BLaER1 (cell line): ENCODE measurements at regions not wholly inside any gene's neighbourhood (a gene's known extent, or its start where the extent isn't known, plus 50 kb on each side); places are given as distances from the start of the nearest gene placed in this dataset.
"Not testable (repeated sequence)": the region's sequence is repeated elsewhere in the genome, so short reads cannot be mapped to it uniquely, and the experiment has no call there.

ENCODE experiments used
- H3K27ac ChIP-seq: shearing (Covaris generic); formaldehyde crosslinking; 2 replicates; pipeline ENCODE4 v1.8.1; 2022
- H3K27me3 ChIP-seq: shearing (Covaris generic); formaldehyde crosslinking; 2 replicates; pipeline ENCODE4 v1.8.1; 2022
- H3K36me3 ChIP-seq: shearing (Covaris generic); formaldehyde crosslinking; 2 replicates; pipeline ENCODE4 v1.8.1; 2022
- H3K4me1 ChIP-seq: shearing (Covaris generic); formaldehyde crosslinking; 2 replicates; pipeline ENCODE4 v1.8.1; 2022
- H3K4me2 ChIP-seq: shearing (Covaris generic); formaldehyde crosslinking; 2 replicates; pipeline ENCODE4 v1.8.1; 2022
- H3K4me3 ChIP-seq: shearing (Covaris generic); formaldehyde crosslinking; 2 replicates; pipeline ENCODE4 v1.8.1; 2022
- H3K9ac ChIP-seq: shearing (Covaris generic); formaldehyde crosslinking; 2 replicates; pipeline ENCODE4 v1.8.1; 2022
- H3K9me3 ChIP-seq: shearing (Covaris generic); formaldehyde crosslinking; 2 replicates; pipeline ENCODE4 v1.8.1; 2022
- H4K20me1 ChIP-seq: shearing (Covaris generic); formaldehyde crosslinking; 2 replicates; pipeline ENCODE4 v1.8.1; 2022
- Cebpa-rat ChIP-seq: shearing (Covaris generic); IDR thresholded peaks from 2 replicates; pipeline ENCODE4 v1.8.1; 2022

GRCh38 chr3:181912384-181912783 is 200.7 kb downstream of the SOX2 start:
- Histone ChIP-seq H4K20me1 (no peaks in the 10 kb centered on the region), H3K4me3 (no peak overlapping the region), H3K27me3 (no peaks in the 10 kb centered on the region), H3K9ac (no peak overlapping the region), H3K36me3 (no peaks in the 10 kb centered on the region), H3K4me2 (no peak overlapping the region), H3K9me3 (no peaks in the 10 kb centered on the region), H3K4me1 (no peaks in the 10 kb centered on the region), H3K27ac (no peak overlapping the region)
- no peak for TF ChIP-seq Cebpa-rat

- Histone ChIP-seq H3K4me2 (no peak overlapping the region), H3K36me3 (no peaks in the 10 kb centered on the region), H3K27me3 (no peaks in the 10 kb centered on the region), H4K20me1 (no peaks in the 10 kb centered on the region), H3K9ac (no peak overlapping the region), H3K4me1 (no peaks in the 10 kb centered on the region), H3K27ac (no peak overlapping the region), H3K4me3 (no peak overlapping the region), H3K9me3 (no peaks in the 10 kb centered on the region)
- TF ChIP-seq Cebpa-rat = no peak
Measured at GRCh38 chr3:181913254-181913653, 201.5 kb downstream of the SOX2 start.

GRCh38 chr3:181915551-181915950 is 203.8 kb downstream of the SOX2 start:
- no peak overlapping the region for H3K27ac ChIP-seq
- peaks cover 6% of the 10 kb centered on the region; the same call in 1 of the 2 replicates for H3K4me1 ChIP-seq
- no peak overlapping the region for H3K4me2 ChIP-seq

GRCh38 chr3:181916013-181916412 is 204.3 kb downstream of the SOX2 start:
- Histone ChIP-seq H3K9me3 (no peaks in the 10 kb centered on the region), H3K27me3 (no peaks in the 10 kb centered on the region), H3K4me1 (peaks cover 7% of the 10 kb centered on the region; the same call in 1 of the 2 replicates), H3K36me3 (no peaks in the 10 kb centered on the region), H4K20me1 (no peaks in the 10 kb centered on the region), H3K9ac (no peak overlapping the region), H3K4me3 (no peak overlapping the region), H3K4me2 (no peak overlapping the region), H3K27ac (no peak overlapping the region)
- no peak for TF ChIP-seq Cebpa-rat

More at GRCh38 chr3:181915551-181915950, 203.8 kb downstream of the SOX2 start:
- Histone ChIP-seq H3K9me3 (no peaks in the 10 kb centered on the region), H3K36me3 (no peaks in the 10 kb centered on the region), H3K9ac (no peak overlapping the region), H3K4me3 (no peak overlapping the region), H4K20me1 (no peaks in the 10 kb centered on the region), H3K27me3 (no peaks in the 10 kb centered on the region)
- TF ChIP-seq Cebpa-rat = no peak

- no peak overlapping the region for H3K4me2 ChIP-seq
- no peaks in the 10 kb centered on the region for H4K20me1 ChIP-seq
- H3K4me3 ChIP-seq = no peak overlapping the region
- no peak for TF ChIP-seq Cebpa-rat
- no peaks in the 10 kb centered on the region for H3K27me3 ChIP-seq
- H3K9me3 ChIP-seq = no peaks in the 10 kb centered on the region
- no peak overlapping the region for H3K9ac ChIP-seq
- H3K27ac ChIP-seq = no peak overlapping the region
- peaks cover 10% of the 10 kb centered on the region; the same call in 1 of the 2 replicates for H3K4me1 ChIP-seq
- H3K36me3 ChIP-seq = no peaks in the 10 kb centered on the region
Measured at GRCh38 chr3:181917027-181917426, 205.3 kb downstream of the SOX2 start.

- Histone ChIP-seq H3K4me2 (no peak overlapping the region), H3K36me3 (no peaks in the 10 kb centered on the region), H3K9ac (no peak overlapping the region), H3K27me3 (no peaks in the 10 kb centered on the region), H3K4me3 (no peak overlapping the region), H3K4me1 (peaks cover 10% of the 10 kb centered on the region; the same call in 1 of the 2 replicates), H4K20me1 (no peaks in the 10 kb centered on the region), H3K9me3 (no peaks in the 10 kb centered on the region), H3K27ac (no peak overlapping the region)
- no peak for TF ChIP-seq Cebpa-rat
Measured at GRCh38 chr3:181919375-181919774, 207.7 kb downstream of the SOX2 start.

- Histone ChIP-seq H3K4me3 (no peak overlapping the region), H3K36me3 (no peaks in the 10 kb centered on the region), H3K9me3 (peaks cover 2% of the 10 kb centered on the region; the same call in 1 of the 2 replicates), H3K9ac (no peak overlapping the region), H4K20me1 (no peaks in the 10 kb centered on the region), H3K27me3 (no peaks in the 10 kb centered on the region), H3K4me2 (no peak overlapping the region), H3K4me1 (peaks cover 10% of the 10 kb centered on the region; the same call in 1 of the 2 replicates), H3K27ac (no peak overlapping the region)
- TF ChIP-seq Cebpa-rat = no peak
Measured at GRCh38 chr3:181920409-181920808, 208.7 kb downstream of the SOX2 start.

GRCh38 chr3:181921220-181921619 is 209.5 kb downstream of the SOX2 start:
- Histone ChIP-seq H3K4me1 (peaks cover 10% of the 10 kb centered on the region; the same call in 1 of the 2 replicates), H3K36me3 (no peaks in the 10 kb centered on the region), H3K4me2 (no peak overlapping the region), H4K20me1 (no peaks in the 10 kb centered on the region), H3K9ac (no peak overlapping the region), H3K27me3 (no peaks in the 10 kb centered on the region), H3K4me3 (no peak overlapping the region), H3K9me3 (peaks cover 10% of the 10 kb centered on the region), H3K27ac (no peak overlapping the region)
- TF ChIP-seq Cebpa-rat = no peak

- not testable (repeated sequence) for H3K4me1 ChIP-seq, H3K27ac ChIP-seq, H3K4me2 ChIP-seq, H3K27me3 ChIP-seq, H4K20me1 ChIP-seq, H3K4me3 ChIP-seq, H3K36me3 ChIP-seq, H3K9ac ChIP-seq
- peaks cover 28% of the 10 kb centered on the region for H3K9me3 ChIP-seq
Measured at GRCh38 chr3:181925841-181926240, 214.1 kb downstream of the SOX2 start.

- H3K27me3 ChIP-seq = no peaks in the 10 kb centered on the region
- no peak for TF ChIP-seq Cebpa-rat
- no peaks in the 10 kb centered on the region for H3K36me3 ChIP-seq
- H3K4me1 ChIP-seq = peaks cover 13% of the 10 kb centered on the region
- H3K4me2 ChIP-seq = no peak overlapping the region
- no peak overlapping the region for H3K4me3 ChIP-seq
- no peak overlapping the region for H3K27ac ChIP-seq
- H4K20me1 ChIP-seq = no peaks in the 10 kb centered on the region
- peaks cover 28% of the 10 kb centered on the region for H3K9me3 ChIP-seq
- no peak overlapping the region for H3K9ac ChIP-seq
Measured at GRCh38 chr3:181929501-181929900, 217.8 kb downstream of the SOX2 start.

- H3K4me2 ChIP-seq = no peak overlapping the region
- no peaks in the 10 kb centered on the region for H3K36me3 ChIP-seq
- no peak overlapping the region for H3K27ac ChIP-seq
- no peaks in the 10 kb centered on the region for H4K20me1 ChIP-seq
- H3K9me3 ChIP-seq = peaks cover 28% of the 10 kb centered on the region
- H3K27me3 ChIP-seq = no peaks in the 10 kb centered on the region
- H3K4me1 ChIP-seq = peaks cover 13% of the 10 kb centered on the region
- TF ChIP-seq Cebpa-rat = no peak
- no peak overlapping the region for H3K4me3 ChIP-seq
- no peak overlapping the region for H3K9ac ChIP-seq
Measured at GRCh38 chr3:181930105-181930504, 218.4 kb downstream of the SOX2 start.
